Cardiac muscle cell (in vitro differentiated cells and primary cell): ENCODE measurements at regions not wholly inside any gene's neighbourhood (a gene's known extent, or its start where the extent isn't known, plus 50 kb on each side); places are given as distances from the start of the nearest gene placed in this dataset.
A peak's percentile ranks its signal among the peaks of the same experiment; 100 is the strongest.

ENCODE experiments used
- DNase-seq, 2 donors: peaks; one replicate each; pipeline versions ENCODE4 v3.0.0 to v3.0.0-alpha.2; 2010 to 2017; ENCODE audit warnings: low read depth in 1 of 2, low spot score in 1 of 2
- H3K27ac ChIP-seq: fragments of 200-600 bp; sonication (generic); 2 replicates; pipeline ENCODE4 v1.5.1; 2016
- H3K27me3 ChIP-seq: fragments of 200-600 bp; sonication (generic); 2 replicates; pipeline ENCODE4 v1.6.0; 2016; ENCODE audit warnings: control low read depth
- H3K36me3 ChIP-seq: fragments of 200-600 bp; sonication (generic); 2 replicates; pipeline ENCODE4 v1.5.1; 2016; ENCODE audit warnings: control low read depth
- H3K4me1 ChIP-seq: fragments of 200-600 bp; sonication (generic); 2 replicates; pipeline ENCODE4 v1.8.1; 2017; ENCODE audit warnings: low read depth, mild to moderate bottlenecking, mixed run types
- H3K4me3 ChIP-seq: fragments of 200-600 bp; sonication (generic); 2 replicates; pipeline ENCODE4 v1.5.1; 2016; ENCODE audit warnings: mild to moderate bottlenecking
- H3K9me3 ChIP-seq: fragments of 200-600 bp; sonication (generic); 2 replicates; pipeline ENCODE4 v1.5.1; 2017; ENCODE audit warnings: low read depth, mild to moderate bottlenecking, control low read depth
- CTCF ChIP-seq: IDR thresholded peaks from 2 replicates; pipeline ENCODE4 v1.5.1; 2012; ENCODE audit warnings: low read depth, mild to moderate bottlenecking, low read length

GRCh38 chr3:109228391-109229080 lies 87.8 kb downstream of the DPPA2 start:
- Histone ChIP-seq H3K4me1 (no peaks in the 10 kb centered on the region), H3K27me3 (no peaks in the 10 kb centered on the region), H3K9me3 (no peaks in the 10 kb centered on the region), H3K27ac (no peak overlapping the region), H3K4me3 (no peak overlapping the region), H3K36me3 (no peaks in the 10 kb centered on the region)
- TF ChIP-seq CTCF: no peak
- DNase-seq: no peak

- Histone ChIP-seq H3K4me3 (no peak overlapping the region), H3K27me3 (no peaks in the 10 kb centered on the region), H3K9me3 (no peaks in the 10 kb centered on the region), H3K36me3 (no peaks in the 10 kb centered on the region), H3K27ac (no peak overlapping the region), H3K4me1 (no peaks in the 10 kb centered on the region)
- TF ChIP-seq CTCF: no peak
- no peak for DNase-seq
These were observed 87.0 kb downstream of the DPPA2 start for GRCh38 chr3:109229174-109229847.

- Histone ChIP-seq H3K9me3 (no peaks in the 10 kb centered on the region), H3K27me3 (no peaks in the 10 kb centered on the region), H3K27ac (no peak overlapping the region), H3K36me3 (no peaks in the 10 kb centered on the region), H3K4me1 (no peaks in the 10 kb centered on the region), H3K4me3 (no peak overlapping the region)
- no peak for DNase-seq
- TF ChIP-seq CTCF: no peak
These were observed 82.0 kb downstream of the DPPA2 start for GRCh38 chr3:109234300-109234699.

GRCh38 chr3:109241459-109242186 lies 74.7 kb downstream of the DPPA2 start:
- Histone ChIP-seq H3K4me1 (no peaks in the 10 kb centered on the region), H3K9me3 (no peaks in the 10 kb centered on the region), H3K4me3 (no peak overlapping the region), H3K36me3 (no peaks in the 10 kb centered on the region), H3K27me3 (no peaks in the 10 kb centered on the region), H3K27ac (no peak overlapping the region)
- TF ChIP-seq CTCF: no peak
- no peak for DNase-seq

- no peak overlapping the region for H3K4me3 ChIP-seq
- no peak for TF ChIP-seq CTCF
- no peaks in the 10 kb centered on the region for H3K27me3 ChIP-seq
- no peaks in the 10 kb centered on the region for H3K4me1 ChIP-seq
- no peaks in the 10 kb centered on the region for H3K9me3 ChIP-seq
- H3K36me3 ChIP-seq: no peaks in the 10 kb centered on the region
- H3K27ac ChIP-seq: no peak overlapping the region
- DNase-seq: peak in 1 of 2 donors; percentile 16
These were observed 74.2 kb downstream of the DPPA2 start for GRCh38 chr3:109242187-109242523.
